ENCODE measurements at regions not wholly inside any gene's neighbourhood (a gene's known extent, or its start where the extent isn't known, plus 50 kb on each side); places are given as distances from the start of the nearest gene placed in this dataset.

DNA sequence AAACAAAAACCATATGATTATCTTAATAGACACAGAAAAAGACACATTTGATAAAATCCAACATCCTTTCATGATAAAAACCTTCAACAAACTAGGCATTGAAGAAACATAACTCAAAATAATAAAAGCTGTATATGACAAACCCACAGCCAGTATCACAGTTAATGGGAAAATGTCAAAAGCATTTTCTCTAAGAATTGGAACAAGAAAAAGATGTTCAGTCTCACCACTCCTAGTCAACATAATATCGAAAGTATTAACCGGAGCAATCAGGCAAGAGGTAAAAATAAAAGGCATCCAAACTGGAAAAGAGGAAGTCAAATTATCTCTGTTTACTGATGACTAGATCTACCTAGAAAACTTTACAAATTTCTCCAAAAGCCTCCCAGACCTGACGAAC lies 684.2 kb upstream of the SPRY2 start:
- in situ Hi-C loops (cut with MboI; ENCODE audit: low sequenced_read_pairs): no loop called here
- Histone ChIP-seq H4K91ac (ENCODE audit: insufficient read depth, low read depth, low read length) (no peak overlapping the region), H3K27ac (ENCODE audit: insufficient read depth, low read length) (no peak overlapping the region), H3K4me2 (ENCODE audit: low read depth, low read length) (no peak overlapping the region), H3K4me3 (ENCODE audit: insufficient read depth, low read depth, low read length) (no peak overlapping the region), H3K18ac (ENCODE audit: low read depth, low read length) (no peak overlapping the region), H4K20me1 (ENCODE audit: insufficient read depth, low read length) (no peaks in the 10 kb centered on the region), H3K9me3 (ENCODE audit: control insufficient read depth, insufficient read depth, low read length) (peaks cover 6% of the 10 kb centered on the region; the same call in 1 of the 2 replicates), H2BK20ac (ENCODE audit: low read depth, low read length) (no peak overlapping the region), H3K27me3 (ENCODE audit: control insufficient read depth, insufficient read depth, low read length) (no peaks in the 10 kb centered on the region), H3K36me3 (ENCODE audit: control insufficient read depth, insufficient read depth, low read length) (no peaks in the 10 kb centered on the region), H2AFZ (replicated peaks; ENCODE audit: low read length, poor library complexity) (no peak overlapping the region), H2AK5ac (ENCODE audit: low read depth, low read length) (no peak overlapping the region), H2BK120ac (ENCODE audit: low read depth, low read length) (no peak overlapping the region), H3K9me1 (ENCODE audit: insufficient read depth, low read length) (no peaks in the 10 kb centered on the region), H3K9ac (ENCODE audit: low read depth, low read length) (no peak overlapping the region), H2BK5ac (ENCODE audit: low read depth, low read length, poor library complexity, severe bottlenecking) (no peak overlapping the region), H4K8ac (ENCODE audit: low read depth in 2 of 2, low read length in 2 of 2) (no peak overlapping the region), H3K79me1 (ENCODE audit: low read depth in 1 of 2, low read length in 2 of 2) (no peaks in the 10 kb centered on the region), H2AK9ac (replicated peaks; ENCODE audit: low read depth, low read length, poor library complexity) (no peak overlapping the region), H4K5ac (ENCODE audit: low read depth, low read length) (no peak overlapping the region), H3K23ac (ENCODE audit: low read depth, low read length) (no peak overlapping the region), H3K4me1 (ENCODE audit: control insufficient read depth, insufficient read depth, low read length) (no peaks in the 10 kb centered on the region), H3K4ac (ENCODE audit: low read depth, low read length) (no peak overlapping the region), H3K14ac (replicated peaks; ENCODE audit: low read depth, low read length) (no peak overlapping the region), H3K56ac (ENCODE audit: extremely low read depth, insufficient read depth, low read length) (no peak overlapping the region), H2BK15ac (ENCODE audit: low read depth, low read length) (no peak overlapping the region)
- no CpG with 5 or more reads among the region's 3 CpGs for WGBS, 2 experiments (ENCODE audit: extremely low coverage in 2 of 2, insufficient read length in 1 of 2)
- TF ChIP-seq, protein P1, sequence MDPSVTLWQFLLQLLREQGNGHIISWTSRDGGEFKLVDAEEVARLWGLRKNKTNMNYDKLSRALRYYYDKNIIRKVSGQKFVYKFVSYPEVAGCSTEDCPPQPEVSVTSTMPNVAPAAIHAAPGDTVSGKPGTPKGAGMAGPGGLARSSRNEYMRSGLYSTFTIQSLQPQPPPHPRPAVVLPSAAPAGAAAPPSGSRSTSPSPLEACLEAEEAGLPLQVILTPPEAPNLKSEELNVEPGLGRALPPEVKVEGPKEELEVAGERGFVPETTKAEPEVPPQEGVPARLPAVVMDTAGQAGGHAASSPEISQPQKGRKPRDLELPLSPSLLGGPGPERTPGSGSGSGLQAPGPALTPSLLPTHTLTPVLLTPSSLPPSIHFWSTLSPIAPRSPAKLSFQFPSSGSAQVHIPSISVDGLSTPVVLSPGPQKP (IDR thresholded peaks at IDR 0.05; ENCODE audit: borderline replicate concordance, low read depth, low read length): no peak
- TF ChIP-seq POLR2A (IDR thresholded peaks at IDR 0.05; ENCODE audit: low read depth, low read length) (no peak), NFE2L2 (IDR thresholded peaks at IDR 0.05; ENCODE audit: low read depth, low read length) (no peak), RCOR1 (IDR thresholded peaks at IDR 0.05; ENCODE audit: insufficient replicate concordance, low read length) (no peak)
- POLR2A ChIA-PET (ENCODE audit: unreplicated experiment): no interaction called here
- ATAC-seq (ENCODE audit: low read depth): no peak
- DNase-seq: no peak
- no TSS peak for BruUV-seq (replicated peaks)
- intact Hi-C loops (cut with micrococcal nuclease): no loop called here
- CTCF ChIA-PET: no interaction called here
- dilution Hi-C loops (cut with HindIII; ENCODE audit: low sequenced_read_pairs, unreplicated experiment): no loop called here

Data from IMR-90 (cell line).